Activated naive CD4-positive, alpha-beta T cell treated with anti-CD3 and anti-CD28 coated beads, Interleukin-2, amount 50 U/mL, for 24 hours (primary cell): ENCODE measurements at regions not wholly inside any gene's neighbourhood (a gene's known extent, or its start where the extent isn't known, plus 50 kb on each side); places are given as distances from the start of the nearest gene placed in this dataset.

ENCODE experiments used
- H3K27ac Mint-ChIP-seq: one replicate; pipeline ENCODE4 v1.8.0; 2021; ENCODE audit warnings: mild to moderate bottlenecking, mixed read lengths
- H3K27me3 Mint-ChIP-seq: one replicate; pipeline ENCODE4 v1.8.0; 2021; ENCODE audit warnings: mixed read lengths
- H3K36me3 Mint-ChIP-seq: one replicate; pipeline ENCODE4 v1.8.0; 2021; ENCODE audit warnings: mixed read lengths
- H3K4me1 Mint-ChIP-seq: one replicate; pipeline ENCODE4 v1.8.0; 2021; ENCODE audit warnings: mixed read lengths
- H3K4me3 Mint-ChIP-seq: one replicate; pipeline ENCODE4 v1.8.0; 2021; ENCODE audit warnings: mild to moderate bottlenecking, mixed read lengths
- H3K9me3 Mint-ChIP-seq: one replicate; pipeline ENCODE4 v1.8.0; 2021; ENCODE audit warnings: mixed read lengths

GRCh38 chr10:9999627-10000026 is 1018.0 kb upstream of the CELF2 start:
- no peak overlapping the region for H3K27ac Mint-ChIP-seq
- no peaks in the 10 kb centered on the region for H3K27me3 Mint-ChIP-seq
- no peaks in the 10 kb centered on the region for H3K4me1 Mint-ChIP-seq
- no peak overlapping the region for H3K4me3 Mint-ChIP-seq
- H3K9me3 Mint-ChIP-seq, result no peaks in the 10 kb centered on the region
- no peaks in the 10 kb centered on the region for H3K36me3 Mint-ChIP-seq

GRCh38 chr10:10007957-10008356 is 1009.7 kb upstream of the CELF2 start:
- Mint-ChIP-seq H3K4me1 (no peaks in the 10 kb centered on the region), H3K9me3 (no peaks in the 10 kb centered on the region), H3K27ac (no peak overlapping the region), H3K36me3 (no peaks in the 10 kb centered on the region), H3K27me3 (peaks cover 3% of the 10 kb centered on the region), H3K4me3 (no peak overlapping the region)

DNA sequence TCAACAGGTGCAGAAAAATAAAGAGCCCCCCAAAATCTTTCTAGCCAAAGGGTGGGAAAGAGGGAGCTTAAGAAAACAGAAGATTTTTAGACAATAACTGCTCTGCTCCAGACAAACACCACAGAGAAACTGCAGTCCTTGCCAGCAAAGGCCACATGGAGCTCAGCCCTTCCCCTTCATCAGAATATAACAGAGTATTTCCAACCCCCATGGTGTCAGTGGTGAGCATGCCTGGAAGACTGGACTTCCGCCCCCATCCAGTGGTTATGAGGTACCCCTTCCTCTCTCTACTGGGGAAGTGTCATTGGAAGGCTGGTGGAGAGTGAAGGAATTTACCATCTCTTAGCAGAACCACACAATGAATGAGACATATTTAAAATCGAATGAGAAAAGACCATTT is 1007.3 kb upstream of the CELF2 start:
- Mint-ChIP-seq H3K36me3 (no peaks in the 10 kb centered on the region), H3K4me1 (no peaks in the 10 kb centered on the region), H3K4me3 (no peak overlapping the region), H3K27me3 (peaks cover 3% of the 10 kb centered on the region), H3K27ac (no peak overlapping the region), H3K9me3 (no peaks in the 10 kb centered on the region)

GRCh38 chr10:10014846-10015245 is 1002.8 kb upstream of the CELF2 start:
- Mint-ChIP-seq H3K27ac (no peak overlapping the region), H3K4me3 (no peak overlapping the region), H3K4me1 (no peaks in the 10 kb centered on the region), H3K27me3 (peaks cover 10% of the 10 kb centered on the region), H3K9me3 (no peaks in the 10 kb centered on the region), H3K36me3 (no peaks in the 10 kb centered on the region)

DNA sequence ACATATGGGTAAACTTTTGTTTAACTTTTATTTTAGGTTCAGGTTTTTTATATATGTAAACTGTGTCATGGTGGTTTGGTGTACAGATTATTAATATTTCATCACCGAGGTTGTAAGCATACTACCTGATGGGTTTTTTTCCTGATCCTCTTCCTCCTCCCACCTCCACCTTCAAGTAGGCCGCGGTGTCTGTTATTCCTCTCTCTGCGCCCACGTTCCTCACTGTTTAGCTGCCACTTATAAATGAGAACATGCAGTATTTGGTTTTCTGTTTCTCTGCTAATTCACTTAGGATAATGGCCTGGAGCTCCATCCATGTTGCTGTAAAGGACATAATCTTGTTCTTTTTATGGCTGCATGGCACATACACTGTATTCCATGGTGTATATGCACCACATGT is 1000.0 kb upstream of the CELF2 start:
- Mint-ChIP-seq H3K36me3 (no peaks in the 10 kb centered on the region), H3K27ac (no peak overlapping the region), H3K9me3 (peaks cover 5% of the 10 kb centered on the region), H3K4me3 (no peak overlapping the region), H3K27me3 (peaks cover 6% of the 10 kb centered on the region), H3K4me1 (no peaks in the 10 kb centered on the region)

DNA sequence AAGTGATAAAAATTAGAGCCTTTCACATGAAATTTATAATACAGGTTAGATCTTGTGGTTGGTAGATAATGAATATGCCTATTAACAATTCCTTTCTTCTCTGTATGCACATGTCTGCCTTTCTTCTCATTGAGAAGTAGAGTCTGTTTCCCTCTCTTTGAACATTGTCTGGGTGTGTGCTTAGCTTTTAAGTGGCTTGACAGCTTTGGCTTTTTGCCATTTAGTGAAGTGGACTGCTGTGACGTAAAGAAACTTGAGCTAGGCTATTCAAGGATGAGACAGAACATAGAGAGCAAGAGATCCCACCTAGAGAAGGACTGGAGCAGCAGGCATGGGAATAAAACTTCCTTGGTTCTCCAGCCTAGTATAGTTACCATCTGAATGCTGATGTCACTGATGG is 996.7 kb upstream of the CELF2 start:
- no peaks in the 10 kb centered on the region for H3K36me3 Mint-ChIP-seq
- H3K27me3 Mint-ChIP-seq, result peaks cover 6% of the 10 kb centered on the region
- H3K4me3 Mint-ChIP-seq, result no peak overlapping the region
- H3K9me3 Mint-ChIP-seq, result peaks cover 5% of the 10 kb centered on the region
- H3K27ac Mint-ChIP-seq, result no peak overlapping the region
- no peaks in the 10 kb centered on the region for H3K4me1 Mint-ChIP-seq

DNA sequence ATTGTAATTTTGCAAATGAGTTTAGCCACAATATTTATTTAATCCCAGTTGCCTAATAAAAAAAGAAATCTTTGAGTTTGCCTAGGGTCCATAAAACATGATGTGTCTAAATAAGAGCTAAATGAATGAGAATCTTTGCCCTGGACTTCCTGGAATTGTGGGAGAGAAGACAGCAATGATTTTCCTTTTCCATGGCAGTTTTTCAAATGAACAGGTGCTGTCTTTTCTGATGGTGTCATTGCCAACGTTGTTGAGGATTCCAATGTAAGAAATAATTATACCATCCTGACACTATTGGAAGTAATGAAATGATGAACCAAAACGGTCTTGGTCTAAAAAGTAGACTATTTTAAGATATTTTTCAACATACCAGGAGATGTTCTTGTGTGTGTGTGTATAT is 984.7 kb upstream of the CELF2 start:
- H3K27me3 Mint-ChIP-seq, result peaks cover 1% of the 10 kb centered on the region
- H3K9me3 Mint-ChIP-seq, result no peaks in the 10 kb centered on the region
- no peak overlapping the region for H3K27ac Mint-ChIP-seq
- no peaks in the 10 kb centered on the region for H3K36me3 Mint-ChIP-seq
- no peak overlapping the region for H3K4me3 Mint-ChIP-seq
- H3K4me1 Mint-ChIP-seq, result no peaks in the 10 kb centered on the region

- Mint-ChIP-seq H3K4me3 (no peak overlapping the region), H3K9me3 (no peaks in the 10 kb centered on the region), H3K4me1 (no peaks in the 10 kb centered on the region), H3K27me3 (peaks cover 1% of the 10 kb centered on the region), H3K27ac (no peak overlapping the region), H3K36me3 (no peaks in the 10 kb centered on the region)
These were observed 979.3 kb upstream of the CELF2 start for GRCh38 chr10:10038348-10038747.

- Mint-ChIP-seq H3K27ac (no peak overlapping the region), H3K4me1 (no peaks in the 10 kb centered on the region), H3K9me3 (no peaks in the 10 kb centered on the region), H3K36me3 (no peaks in the 10 kb centered on the region), H3K4me3 (no peak overlapping the region), H3K27me3 (peaks cover 1% of the 10 kb centered on the region)
These were observed 978.1 kb upstream of the CELF2 start for GRCh38 chr10:10039595-10039994.

GRCh38 chr10:10043083-10043482 is 974.6 kb upstream of the CELF2 start:
- Mint-ChIP-seq H3K36me3 (no peaks in the 10 kb centered on the region), H3K9me3 (no peaks in the 10 kb centered on the region), H3K27ac (no peak overlapping the region), H3K4me3 (no peak overlapping the region), H3K27me3 (peaks cover 2% of the 10 kb centered on the region), H3K4me1 (no peaks in the 10 kb centered on the region)

DNA sequence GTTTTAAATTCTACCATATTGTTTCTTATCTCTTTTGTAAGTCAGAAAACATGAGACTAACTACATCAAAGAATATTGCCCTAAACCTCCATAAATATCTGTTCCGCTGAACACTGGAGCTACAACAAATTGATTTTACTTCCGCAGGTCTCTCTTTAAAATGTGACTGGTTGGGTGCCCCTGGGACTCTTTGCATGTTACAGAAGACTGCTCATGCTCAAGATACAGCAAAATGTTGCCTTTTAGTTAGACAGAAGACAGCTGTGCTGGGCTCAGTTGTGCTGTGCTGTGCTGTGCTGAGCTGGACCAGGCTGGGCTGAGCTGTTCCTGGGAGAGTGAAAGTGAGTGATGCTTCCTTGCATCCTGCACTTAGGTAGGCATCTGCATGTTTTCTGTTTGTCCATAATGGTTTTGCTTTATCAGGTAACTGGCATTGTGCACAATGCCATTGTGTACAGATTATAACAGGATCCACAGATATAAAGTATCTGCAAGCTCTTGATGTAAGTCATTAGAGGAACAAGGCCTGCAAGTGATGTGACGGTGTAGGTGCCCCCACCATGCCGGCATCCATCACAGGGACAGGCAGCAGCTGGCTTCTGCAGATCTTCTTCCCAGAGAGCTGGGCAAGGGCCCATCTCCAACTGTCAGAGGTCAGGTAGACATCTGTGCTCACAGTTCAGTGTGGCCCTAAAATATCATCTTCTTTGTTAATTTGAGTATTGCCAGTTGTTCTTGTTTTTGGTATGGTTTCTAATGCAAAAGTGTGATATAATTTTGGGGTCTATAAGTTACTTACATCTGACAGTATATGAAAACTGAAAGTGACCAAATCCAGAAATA is 972.5 kb upstream of the CELF2 start:
- H3K4me1 Mint-ChIP-seq, result no peaks in the 10 kb centered on the region
- peaks cover 1% of the 10 kb centered on the region for H3K27me3 Mint-ChIP-seq
- H3K27ac Mint-ChIP-seq, result no peak overlapping the region
- H3K9me3 Mint-ChIP-seq, result no peaks in the 10 kb centered on the region
- no peak overlapping the region for H3K4me3 Mint-ChIP-seq
- no peaks in the 10 kb centered on the region for H3K36me3 Mint-ChIP-seq

DNA sequence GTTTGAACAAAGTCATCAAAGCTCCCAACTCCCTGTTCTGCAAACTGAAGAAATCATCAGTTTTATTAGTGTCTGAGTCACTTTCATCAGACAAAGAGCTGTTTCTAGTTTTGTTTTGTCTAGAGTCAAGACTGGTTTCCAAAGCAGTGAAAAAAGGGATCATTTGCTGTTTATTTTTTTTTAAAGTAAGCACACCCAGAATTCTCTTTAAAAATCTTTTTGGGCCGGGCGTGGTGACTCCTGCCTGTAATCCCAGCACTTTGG is 972.0 kb upstream of the CELF2 start:
- Mint-ChIP-seq H3K36me3 (no peaks in the 10 kb centered on the region), H3K4me3 (no peak overlapping the region), H3K27me3 (peaks cover 2% of the 10 kb centered on the region), H3K4me1 (no peaks in the 10 kb centered on the region), H3K9me3 (no peaks in the 10 kb centered on the region), H3K27ac (no peak overlapping the region)

DNA sequence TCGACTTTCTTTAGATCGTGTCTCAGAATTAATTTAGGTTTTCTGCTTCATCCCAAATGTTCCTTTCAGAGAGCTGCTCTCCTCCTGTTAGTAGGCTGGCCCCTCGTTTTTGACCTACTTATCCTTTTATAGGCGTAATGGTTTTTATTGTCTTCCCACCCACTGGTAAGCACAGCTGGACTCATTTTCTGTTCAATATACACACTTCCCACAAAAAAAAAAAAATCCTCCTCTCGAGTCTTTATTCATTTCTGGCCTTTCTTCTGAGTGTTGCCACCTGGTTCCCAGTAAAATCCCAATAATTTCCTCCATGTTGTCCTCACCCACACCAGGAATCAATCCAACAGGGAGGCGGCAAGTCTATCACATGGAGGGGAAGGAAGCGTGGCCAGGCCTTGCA is 970.2 kb upstream of the CELF2 start:
- peaks cover 6% of the 10 kb centered on the region for H3K27me3 Mint-ChIP-seq
- H3K4me1 Mint-ChIP-seq, result no peaks in the 10 kb centered on the region
- no peak overlapping the region for H3K27ac Mint-ChIP-seq
- no peaks in the 10 kb centered on the region for H3K9me3 Mint-ChIP-seq
- no peaks in the 10 kb centered on the region for H3K36me3 Mint-ChIP-seq
- no peak overlapping the region for H3K4me3 Mint-ChIP-seq

- Mint-ChIP-seq H3K27ac (no peak overlapping the region), H3K27me3 (peaks cover 13% of the 10 kb centered on the region), H3K4me3 (no peak overlapping the region), H3K36me3 (no peaks in the 10 kb centered on the region), H3K4me1 (no peaks in the 10 kb centered on the region), H3K9me3 (no peaks in the 10 kb centered on the region)
These were observed 964.6 kb upstream of the CELF2 start for GRCh38 chr10:10053051-10053450.

GRCh38 chr10:10054466-10054865 is 963.2 kb upstream of the CELF2 start:
- Mint-ChIP-seq H3K27ac (no peak overlapping the region), H3K4me3 (no peak overlapping the region), H3K4me1 (no peaks in the 10 kb centered on the region), H3K9me3 (no peaks in the 10 kb centered on the region), H3K27me3 (peaks cover 13% of the 10 kb centered on the region), H3K36me3 (no peaks in the 10 kb centered on the region)

GRCh38 chr10:10055656-10056442 is 961.8 kb upstream of the CELF2 start:
- H3K36me3 Mint-ChIP-seq, result no peaks in the 10 kb centered on the region
- H3K4me3 Mint-ChIP-seq, result no peak overlapping the region
- H3K9me3 Mint-ChIP-seq, result no peaks in the 10 kb centered on the region
- peaks cover 13% of the 10 kb centered on the region for H3K27me3 Mint-ChIP-seq
- no peaks in the 10 kb centered on the region for H3K4me1 Mint-ChIP-seq
- no peak overlapping the region for H3K27ac Mint-ChIP-seq
